ENCODE measurements at regions not wholly inside any gene's neighbourhood (a gene's known extent, or its start where the extent isn't known, plus 50 kb on each side); places are given as distances from the start of the nearest gene placed in this dataset.

DNA sequence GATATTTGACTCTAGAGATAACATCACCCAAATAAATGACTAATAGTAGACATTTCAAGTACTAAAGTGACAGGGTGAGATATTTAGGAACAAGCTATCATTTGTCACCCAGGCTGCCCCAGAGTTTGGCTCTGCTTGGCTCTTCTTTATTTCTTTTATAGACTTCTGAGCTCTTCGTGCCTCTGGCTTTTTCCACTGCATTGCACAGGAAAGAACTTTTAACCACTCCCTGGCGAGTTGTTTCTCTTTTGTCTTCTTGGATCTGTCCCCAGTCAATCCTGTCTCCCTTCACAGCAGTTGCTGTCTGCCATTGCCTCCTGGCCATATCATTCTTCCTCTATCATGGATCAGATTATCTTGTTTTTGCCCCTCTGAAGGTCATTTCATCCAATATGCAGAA lies 339.2 kb upstream of the DCBLD2 start:
- 52 to 57% methylated on average over 2 of the region's 2 CpGs for WGBS, 2 donors
- Histone ChIP-seq H3K4me3 (no peak overlapping the region), H3K9ac (ENCODE audit: insufficient read depth in 1 of 2, low read length in 2 of 2) (no peak overlapping the region), H3K4me1 (ENCODE audit: control insufficient read depth in 5 of 5, insufficient read depth in 5 of 5, low read length in 5 of 5) (no peaks in the 10 kb centered on the region), H3K9me3 (ENCODE audit: control insufficient read depth in 4 of 4, insufficient read depth in 3 of 4, low read length in 3 of 4) (no peaks in the 10 kb centered on the region), H3K27ac (ENCODE audit: low read depth in 1 of 2, low read length in 1 of 2) (no peak overlapping the region), H3K27me3 (ENCODE audit: control insufficient read depth in 3 of 3, insufficient read depth in 3 of 3, low read length in 2 of 3) (no peaks in the 10 kb centered on the region), H3K36me3 (ENCODE audit: control insufficient read depth in 4 of 4, insufficient read depth in 4 of 4, low read length in 4 of 4) (no peaks in the 10 kb centered on the region)
- ATAC-seq (ENCODE audit: insufficient read depth, low FRiP score) = no peak
- TF ChIP-seq, protein P1, sequence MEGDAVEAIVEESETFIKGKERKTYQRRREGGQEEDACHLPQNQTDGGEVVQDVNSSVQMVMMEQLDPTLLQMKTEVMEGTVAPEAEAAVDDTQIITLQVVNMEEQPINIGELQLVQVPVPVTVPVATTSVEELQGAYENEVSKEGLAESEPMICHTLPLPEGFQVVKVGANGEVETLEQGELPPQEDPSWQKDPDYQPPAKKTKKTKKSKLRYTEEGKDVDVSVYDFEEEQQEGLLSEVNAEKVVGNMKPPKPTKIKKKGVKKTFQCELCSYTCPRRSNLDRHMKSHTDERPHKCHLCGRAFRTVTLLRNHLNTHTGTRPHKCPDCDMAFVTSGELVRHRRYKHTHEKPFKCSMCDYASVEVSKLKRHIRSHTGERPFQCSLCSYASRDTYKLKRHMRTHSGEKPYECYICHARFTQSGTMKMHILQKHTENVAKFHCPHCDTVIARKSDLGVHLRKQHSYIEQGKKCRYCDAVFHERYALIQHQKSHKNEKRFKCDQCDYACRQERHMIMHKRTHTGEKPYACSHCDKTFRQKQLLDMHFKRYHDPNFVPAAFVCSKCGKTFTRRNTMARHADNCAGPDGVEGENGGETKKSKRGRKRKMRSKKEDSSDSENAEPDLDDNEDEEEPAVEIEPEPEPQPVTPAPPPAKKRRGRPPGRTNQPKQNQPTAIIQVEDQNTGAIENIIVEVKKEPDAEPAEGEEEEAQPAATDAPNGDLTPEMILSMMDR (IDR thresholded peaks at IDR 0.05; ENCODE audit: control extremely low read depth, extremely low read depth) = no peak
- DNase-seq = no peak

DNA sequence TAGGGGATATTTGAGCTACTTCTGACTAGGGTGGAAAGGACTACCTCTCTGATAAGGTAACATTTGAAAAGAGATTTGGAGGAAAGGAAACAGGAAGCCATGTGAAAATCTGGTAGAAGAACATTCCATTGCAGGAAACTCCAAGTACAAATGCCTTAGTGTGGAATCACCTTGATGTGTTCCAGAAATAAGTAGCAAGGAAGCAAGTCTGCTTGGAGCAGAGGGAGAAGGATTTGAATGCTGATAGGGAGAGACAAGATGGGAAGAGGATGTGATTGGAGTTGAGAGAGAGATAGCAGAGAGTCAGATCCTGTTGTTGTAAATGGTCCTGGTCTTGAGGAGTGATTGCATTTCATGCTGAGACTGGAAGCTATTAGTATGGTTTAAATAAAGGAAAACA lies 335.1 kb upstream of the DCBLD2 start:
- no peak overlapping the region for H3K27ac ChIP-seq (ENCODE audit: low read depth in 1 of 2, low read length in 1 of 2)
- TF ChIP-seq, protein P1 (IDR thresholded peaks at IDR 0.05; ENCODE audit: control extremely low read depth, extremely low read depth) = no peak
- no peaks in the 10 kb centered on the region for H3K27me3 ChIP-seq (ENCODE audit: control insufficient read depth in 3 of 3, insufficient read depth in 3 of 3, low read length in 2 of 3)
- H3K4me3 ChIP-seq = no peak overlapping the region
- peaks cover 0 to 5% (median 0%) of the 10 kb centered on the region in 4 donors for H3K9me3 ChIP-seq (ENCODE audit: control insufficient read depth in 4 of 4, insufficient read depth in 3 of 4, low read length in 3 of 4)
- no peaks in the 10 kb centered on the region for H3K36me3 ChIP-seq (ENCODE audit: control insufficient read depth in 4 of 4, insufficient read depth in 4 of 4, low read length in 4 of 4)
- H3K9ac ChIP-seq (ENCODE audit: insufficient read depth in 1 of 2, low read length in 2 of 2) = no peak overlapping the region
- no peak for DNase-seq
- no peak for ATAC-seq (ENCODE audit: insufficient read depth, low FRiP score)
- no peaks in the 10 kb centered on the region for H3K4me1 ChIP-seq (ENCODE audit: control insufficient read depth in 5 of 5, insufficient read depth in 5 of 5, low read length in 5 of 5)

DNA sequence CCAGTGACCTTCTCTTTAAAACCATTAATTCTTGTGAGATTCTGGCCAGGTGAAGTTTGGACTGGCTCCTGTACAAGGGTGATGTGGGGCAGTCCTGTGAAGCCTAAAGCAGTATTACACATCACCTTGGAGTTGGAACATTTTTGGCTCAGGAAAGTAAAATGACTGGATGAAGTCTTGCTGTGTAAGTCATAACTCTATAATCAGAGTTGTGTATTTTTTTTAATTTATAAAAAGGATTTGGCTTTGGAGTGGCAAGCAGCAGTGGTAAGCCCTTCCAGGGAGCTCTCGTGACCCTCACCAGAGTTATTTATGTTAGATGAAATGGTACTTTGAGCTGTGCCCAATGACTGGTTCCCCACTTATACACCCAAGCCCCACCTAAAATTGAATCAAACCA lies 331.2 kb upstream of the DCBLD2 start:
- Histone ChIP-seq H3K27me3 (ENCODE audit: control insufficient read depth in 3 of 3, insufficient read depth in 3 of 3, low read length in 2 of 3) (no peaks in the 10 kb centered on the region), H3K36me3 (ENCODE audit: control insufficient read depth in 4 of 4, insufficient read depth in 4 of 4, low read length in 4 of 4) (no peaks in the 10 kb centered on the region), H3K4me3 (no peak overlapping the region), H3K9me3 (ENCODE audit: control insufficient read depth in 4 of 4, insufficient read depth in 3 of 4, low read length in 3 of 4) (peaks cover 0 to 5% (median 0%) of the 10 kb centered on the region in 4 donors), H3K9ac (ENCODE audit: insufficient read depth in 1 of 2, low read length in 2 of 2) (no peak overlapping the region), H3K27ac (ENCODE audit: low read depth in 1 of 2, low read length in 1 of 2) (no peak overlapping the region), H3K4me1 (ENCODE audit: control insufficient read depth in 5 of 5, insufficient read depth in 5 of 5, low read length in 5 of 5) (no peaks in the 10 kb centered on the region)
- DNase-seq = no peak
- no peak for ATAC-seq (ENCODE audit: insufficient read depth, low FRiP score)
- TF ChIP-seq, protein P1 (IDR thresholded peaks at IDR 0.05; ENCODE audit: control extremely low read depth, extremely low read depth) = no peak
- WGBS, 2 donors = 67 to 93% methylated on average over 1 of the region's 1 CpG

DNA sequence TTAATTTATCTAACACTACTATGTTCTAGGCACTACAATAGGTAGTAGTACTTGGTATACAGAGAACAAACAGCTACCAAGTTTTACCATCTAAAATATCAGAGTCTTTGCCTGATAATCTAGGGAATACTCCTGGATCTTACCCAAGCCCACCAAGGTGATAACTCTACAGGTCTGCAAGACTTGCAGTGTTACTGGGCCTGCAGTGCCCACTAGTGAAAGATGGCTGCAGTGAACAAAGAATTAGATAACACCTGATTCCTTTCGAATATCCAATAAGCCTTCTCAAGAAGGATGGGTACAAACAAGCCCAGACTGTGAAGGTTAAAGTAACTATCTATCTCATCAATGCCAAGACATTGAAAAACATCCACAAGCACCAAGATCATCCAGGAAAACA lies 317.0 kb upstream of the DCBLD2 start:
- Histone ChIP-seq H3K27me3 (ENCODE audit: control insufficient read depth in 3 of 3, insufficient read depth in 3 of 3, low read length in 2 of 3) (no peaks in the 10 kb centered on the region), H3K9ac (ENCODE audit: insufficient read depth in 1 of 2, low read length in 2 of 2) (no peak overlapping the region), H3K9me3 (ENCODE audit: control insufficient read depth in 4 of 4, insufficient read depth in 3 of 4, low read length in 3 of 4) (peaks cover 0 to 6% (median 0%) of the 10 kb centered on the region in 4 donors), H3K4me1 (ENCODE audit: control insufficient read depth in 5 of 5, insufficient read depth in 5 of 5, low read length in 5 of 5) (no peaks in the 10 kb centered on the region), H3K36me3 (ENCODE audit: control insufficient read depth in 4 of 4, insufficient read depth in 4 of 4, low read length in 4 of 4) (no peaks in the 10 kb centered on the region), H3K27ac (ENCODE audit: low read depth in 1 of 2, low read length in 1 of 2) (no peak overlapping the region), H3K4me3 (no peak overlapping the region)
- DNase-seq (no peak), ATAC-seq (ENCODE audit: insufficient read depth, low FRiP score) (no peak)
- TF ChIP-seq, protein P1 (IDR thresholded peaks at IDR 0.05; ENCODE audit: control extremely low read depth, extremely low read depth) = no peak
- 79 to 84% methylated on average over 1 of the region's 1 CpG for WGBS, 2 donors

Data from lung (tissue), 11 donors.